ENCODE measurements at regions not wholly inside any gene's neighbourhood (a gene's known extent, or its start where the extent isn't known, plus 50 kb on each side); places are given as distances from the start of the nearest gene placed in this dataset.
"Not testable (repeated sequence)": the region's sequence is repeated elsewhere in the genome, so short reads cannot be mapped to it uniquely, and the experiment has no call there.

DNA sequence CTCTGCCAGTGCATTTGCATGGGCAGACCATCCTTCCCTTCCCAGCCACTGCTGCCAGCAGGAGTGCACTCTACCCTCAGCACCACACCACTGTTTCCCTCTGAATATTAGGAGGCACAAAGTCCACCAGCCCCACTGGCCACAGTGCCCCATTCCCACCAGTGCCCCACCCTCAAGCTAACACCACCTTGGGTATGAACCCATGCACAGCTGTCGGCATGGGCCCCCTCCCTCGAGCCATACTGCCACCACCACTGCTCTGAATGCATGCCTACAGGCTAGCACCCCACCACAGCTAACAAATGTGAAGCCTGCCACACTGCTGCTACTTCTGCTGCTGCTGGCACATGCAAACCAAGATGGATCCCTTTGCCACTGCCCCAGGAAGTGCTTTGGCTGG is 810.4 kb downstream of the TRAM1L1 start:
- no peak for FAIRE-seq

DNA sequence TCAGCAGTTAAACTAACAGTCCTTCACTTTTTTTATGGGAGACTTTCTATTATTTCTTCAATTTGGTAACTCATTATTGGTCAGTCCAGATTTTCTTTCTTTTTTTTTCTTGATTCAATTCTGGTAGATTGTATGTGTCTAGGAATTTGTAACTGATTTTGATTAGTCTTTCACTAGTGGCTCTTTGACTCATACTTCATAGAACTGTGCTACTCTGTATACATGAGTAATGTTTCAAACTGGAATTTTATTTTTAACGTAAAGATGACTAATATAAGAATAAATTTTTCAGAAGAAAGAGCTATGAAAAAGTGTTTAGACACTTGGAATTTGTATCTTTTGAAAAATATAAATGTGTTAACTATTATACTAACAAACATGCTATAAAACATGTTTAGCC is 813.0 kb downstream of the TRAM1L1 start:
- FAIRE-seq: no peak

DNA sequence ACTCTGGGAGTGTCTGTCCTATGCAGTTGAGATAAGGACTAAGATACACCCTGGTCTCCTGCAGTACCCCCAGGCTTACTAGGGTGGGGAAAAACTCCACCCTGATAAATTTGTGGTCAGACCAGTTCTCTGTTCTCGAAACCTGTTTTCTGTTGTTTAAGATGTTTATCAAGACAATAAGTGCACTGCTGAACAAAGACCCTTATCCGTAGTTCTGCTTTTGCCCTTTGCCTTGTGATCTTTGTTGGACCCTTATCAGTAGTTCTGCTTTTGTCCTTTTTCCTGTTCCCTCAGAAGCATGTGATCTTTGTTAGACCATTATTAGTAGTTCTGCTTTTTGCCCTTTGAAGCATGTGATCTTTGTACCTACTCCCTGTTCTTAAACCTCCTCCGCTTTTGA is 824.4 kb downstream of the TRAM1L1 start:
- FAIRE-seq: not testable (repeated sequence)

DNA sequence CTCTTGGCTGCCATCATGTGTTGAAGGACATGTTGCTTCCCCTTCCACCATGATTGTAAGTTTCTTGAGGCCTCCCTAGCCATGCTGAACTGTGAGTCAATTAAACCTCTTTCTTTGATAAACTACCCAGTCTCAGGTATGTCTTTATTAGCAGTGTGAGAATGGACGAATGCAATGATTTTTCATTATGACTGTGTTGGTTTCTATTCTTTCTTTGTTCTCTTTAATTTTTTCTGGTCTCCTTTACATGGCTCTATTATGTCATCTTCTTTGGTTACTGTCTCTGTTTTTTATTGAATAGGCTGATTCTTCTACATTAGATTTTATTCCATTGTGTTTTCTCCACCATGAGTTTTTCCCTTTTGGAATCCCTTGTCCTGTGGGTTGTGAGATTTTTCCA is 840.6 kb downstream of the TRAM1L1 start:
- no peak for FAIRE-seq

DNA sequence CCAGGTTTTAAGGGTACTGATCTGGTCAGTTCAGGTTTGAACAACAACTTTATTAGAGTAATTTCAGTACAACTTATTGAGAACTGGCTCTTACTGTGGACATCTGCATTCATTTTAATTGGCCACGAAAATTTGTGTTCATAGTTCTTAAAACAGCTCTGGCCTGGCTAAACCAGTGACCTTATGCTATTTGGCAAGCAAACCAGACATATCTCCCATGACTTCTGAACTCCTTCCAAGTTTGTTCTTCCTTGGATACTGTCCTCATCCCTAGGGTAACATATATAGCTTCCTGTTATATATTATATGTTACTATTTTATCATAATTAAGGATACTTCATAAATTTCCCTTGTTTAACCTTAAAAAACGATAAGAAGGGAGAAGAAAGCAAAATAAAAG is 841.9 kb downstream of the TRAM1L1 start:
- FAIRE-seq: no peak

DNA sequence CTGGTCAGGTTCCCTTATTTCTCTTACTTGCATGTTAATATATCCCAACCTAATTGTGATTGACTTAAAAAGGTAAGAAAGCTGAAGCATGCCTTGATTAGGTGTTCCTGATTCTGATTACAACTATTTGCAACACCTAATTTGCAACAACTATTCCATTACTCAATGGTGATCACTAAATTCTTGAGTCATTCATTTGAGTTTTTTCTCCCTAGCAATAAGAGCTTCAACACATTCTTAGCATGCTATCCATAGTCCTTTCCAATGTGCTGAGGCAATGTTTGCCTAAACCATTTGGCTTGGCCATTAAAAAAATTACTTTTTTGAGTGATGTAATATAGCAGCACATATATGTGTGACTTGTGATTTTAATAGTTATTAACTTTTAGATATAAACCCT is 851.4 kb downstream of the TRAM1L1 start:
- FAIRE-seq: no peak

DNA sequence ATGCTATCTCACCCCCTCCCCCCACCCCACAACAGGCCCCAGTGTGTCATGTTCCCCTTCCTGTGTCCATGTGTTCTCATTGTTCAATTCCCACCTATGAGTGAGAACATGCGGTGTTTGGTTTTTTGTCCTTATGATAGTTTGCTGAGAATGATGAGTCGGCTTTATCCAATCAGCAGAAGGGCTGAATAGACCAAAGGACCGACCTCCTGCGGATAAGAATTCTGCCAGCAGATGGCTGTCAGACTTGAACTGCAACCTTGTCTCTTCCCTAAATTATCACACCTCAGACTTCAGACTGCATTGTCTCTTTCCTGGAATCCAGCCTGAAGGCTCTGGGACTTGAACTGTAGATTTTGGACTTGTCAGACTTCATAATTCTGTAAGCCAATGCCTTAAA is 853.4 kb downstream of the TRAM1L1 start:
- FAIRE-seq: not testable (repeated sequence)

DNA sequence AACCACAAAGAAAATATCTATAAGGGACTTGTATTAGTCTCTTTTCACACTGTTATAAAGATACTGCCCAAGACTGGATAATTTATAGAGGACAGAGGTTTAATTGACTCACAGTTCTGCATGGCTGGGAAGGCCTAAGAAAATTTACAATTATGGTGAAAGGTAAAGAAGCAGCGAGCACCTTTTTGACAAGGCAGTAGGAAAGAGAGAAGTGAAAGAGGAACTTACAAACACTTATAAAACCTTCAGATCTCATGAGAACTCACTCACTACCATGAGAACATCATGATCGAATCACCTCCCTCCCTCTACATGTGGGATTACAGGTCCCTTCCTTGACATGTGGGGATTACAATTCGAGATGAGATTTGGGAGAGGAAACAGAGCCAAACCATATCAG is 856.0 kb downstream of the TRAM1L1 start:
- FAIRE-seq: no peak

DNA sequence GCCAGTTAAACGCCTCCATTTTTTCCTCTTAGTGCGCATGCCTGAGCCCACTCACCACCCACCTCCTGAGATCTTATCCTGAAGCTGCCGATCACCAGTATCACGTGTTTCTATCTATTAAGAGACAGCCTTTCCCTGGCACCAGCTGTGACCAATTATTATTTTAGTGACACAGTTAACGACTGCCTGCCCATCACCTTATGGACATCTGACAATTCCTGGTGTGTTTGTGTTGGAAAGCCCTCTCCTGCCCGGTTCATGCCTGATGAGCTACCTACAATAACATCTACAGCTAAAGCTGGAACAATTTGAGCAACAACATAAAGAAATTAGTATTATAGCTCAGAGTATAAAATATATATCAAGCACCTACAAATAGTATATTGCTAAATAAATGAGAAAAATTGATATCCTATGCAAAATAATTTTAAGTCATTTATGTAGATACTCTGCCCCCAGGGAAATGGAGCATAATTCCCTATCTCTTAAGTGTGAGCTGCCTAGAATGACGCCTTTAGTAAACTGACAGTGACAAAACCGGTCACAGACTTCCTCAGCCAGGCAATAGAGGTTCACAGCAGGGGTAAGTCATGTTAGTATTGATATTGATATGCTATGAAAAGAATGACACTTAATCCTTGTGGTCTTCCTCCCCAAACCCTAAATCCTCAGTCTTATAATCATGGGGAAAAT is 862.2 kb downstream of the TRAM1L1 start:
- FAIRE-seq: no peak

DNA sequence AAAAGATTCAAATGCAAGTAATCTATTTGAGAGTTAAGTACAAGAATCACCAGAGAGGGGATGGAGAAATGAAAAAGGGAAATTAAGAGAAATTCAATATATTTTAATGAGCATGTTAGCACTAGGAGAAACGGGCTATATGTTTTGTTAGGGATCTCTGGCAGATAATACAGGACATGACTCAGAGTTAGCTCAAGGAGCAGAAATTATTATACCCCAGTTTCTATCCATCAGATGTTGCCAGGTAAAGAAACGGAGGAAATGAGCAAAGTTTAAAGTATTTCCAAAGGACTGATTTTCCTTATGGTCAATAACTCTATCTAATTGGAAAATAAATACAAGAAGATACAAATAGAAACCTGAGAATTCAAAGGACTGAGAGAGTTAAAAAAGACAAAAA is 867.6 kb downstream of the TRAM1L1 start:
- no peak for FAIRE-seq

DNA sequence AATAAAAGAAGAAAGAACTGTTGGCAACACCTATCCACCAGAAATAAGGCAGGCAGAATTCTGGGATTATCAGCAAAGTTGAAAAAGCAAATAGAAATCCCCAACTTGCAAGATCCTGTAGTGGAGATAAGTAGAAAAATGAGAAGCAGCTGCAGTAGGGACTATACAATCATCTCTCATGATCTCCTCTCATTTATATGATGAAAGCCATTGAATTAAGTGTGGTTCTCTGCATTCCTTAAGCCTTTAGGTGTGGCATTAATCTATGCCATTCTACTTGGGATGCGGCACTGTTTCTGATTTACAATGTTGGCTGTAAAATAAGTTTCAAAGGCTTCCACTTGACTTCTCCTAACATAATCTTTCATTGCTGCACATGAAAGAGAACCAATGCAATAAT is 869.8 kb downstream of the TRAM1L1 start:
- FAIRE-seq: no peak

DNA sequence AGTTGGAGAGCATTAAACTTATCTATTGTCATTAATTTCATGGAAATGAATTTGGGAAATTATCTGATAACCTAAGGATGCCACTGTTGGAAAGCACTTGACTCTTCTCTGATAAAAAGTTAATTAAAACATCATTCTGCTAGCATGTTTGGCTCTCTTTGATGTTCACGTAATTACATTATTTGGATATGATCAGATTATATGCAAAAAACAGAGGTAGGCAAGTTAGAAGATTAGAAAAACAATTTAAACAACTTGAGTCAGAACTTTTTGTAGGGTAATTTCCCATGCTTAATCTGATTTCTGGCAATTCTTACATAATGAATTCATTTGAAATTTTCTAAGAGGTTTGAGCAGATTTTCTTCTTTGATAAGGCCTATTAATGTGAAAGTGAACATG is 882.9 kb downstream of the TRAM1L1 start:
- no peak for FAIRE-seq

DNA sequence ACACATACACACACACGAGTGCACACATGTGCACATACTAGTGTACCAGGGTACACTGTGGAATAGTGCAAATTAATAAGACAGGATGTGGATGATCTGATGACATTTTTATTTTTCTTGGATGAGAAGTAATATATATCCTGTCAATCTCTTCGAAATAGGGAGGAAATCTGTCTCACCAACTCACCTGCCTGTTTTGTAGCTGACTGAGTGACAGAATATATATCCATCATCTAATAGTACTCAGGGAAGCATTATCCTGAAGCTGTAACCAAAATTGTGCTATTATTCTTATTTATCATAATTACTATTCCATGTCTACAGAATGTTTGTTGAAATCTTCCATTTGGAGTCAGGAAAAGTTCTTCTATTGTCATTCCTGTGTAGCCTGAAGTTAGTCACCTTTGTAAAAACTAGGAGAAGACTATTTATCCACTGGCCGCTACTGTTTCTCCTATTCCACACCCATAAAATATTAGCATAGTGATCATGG is 888.0 kb downstream of the TRAM1L1 start:
- no peak for FAIRE-seq

DNA sequence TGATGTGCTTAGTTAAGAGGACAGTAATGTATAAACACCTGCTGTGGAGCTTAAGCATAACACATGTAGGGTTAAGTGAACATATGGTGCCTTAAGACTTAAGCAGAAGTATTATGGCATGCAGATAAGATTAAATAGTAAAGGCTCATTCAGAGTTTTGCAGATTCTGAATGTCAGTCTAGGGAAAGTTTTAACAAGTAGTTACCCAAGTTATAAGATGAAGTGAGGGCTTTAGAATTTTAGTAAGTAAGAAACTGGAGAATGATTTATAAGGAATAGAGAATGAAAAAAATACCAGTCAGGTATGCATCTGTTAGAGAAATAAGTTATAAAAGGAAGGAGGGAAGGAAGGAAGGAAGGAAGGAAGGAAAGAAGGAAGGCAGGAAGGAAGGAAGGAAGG is 902.1 kb downstream of the TRAM1L1 start:
- FAIRE-seq: no peak

DNA sequence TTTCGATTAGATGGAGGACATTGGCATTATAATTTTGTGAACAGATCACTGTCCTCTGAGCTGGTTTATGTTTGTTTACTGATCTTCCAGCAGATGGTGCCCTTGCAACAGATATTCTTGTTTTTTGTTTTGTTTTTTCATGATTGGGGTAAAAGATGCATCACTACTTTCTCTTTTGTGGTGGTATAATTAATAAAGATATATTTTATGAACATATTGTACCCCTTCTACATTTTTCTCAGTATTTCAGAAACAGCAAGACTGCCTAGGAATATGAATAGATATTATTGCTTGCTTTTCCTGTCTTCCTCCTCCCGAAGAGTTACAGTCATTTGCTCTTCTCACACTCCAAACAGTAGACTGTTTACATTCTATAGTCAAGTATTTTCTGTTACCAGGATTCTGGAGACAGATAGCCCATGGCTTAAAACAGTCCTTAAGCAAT is 905.2 kb downstream of the TRAM1L1 start:
- peak; percentile 86 for FAIRE-seq

DNA sequence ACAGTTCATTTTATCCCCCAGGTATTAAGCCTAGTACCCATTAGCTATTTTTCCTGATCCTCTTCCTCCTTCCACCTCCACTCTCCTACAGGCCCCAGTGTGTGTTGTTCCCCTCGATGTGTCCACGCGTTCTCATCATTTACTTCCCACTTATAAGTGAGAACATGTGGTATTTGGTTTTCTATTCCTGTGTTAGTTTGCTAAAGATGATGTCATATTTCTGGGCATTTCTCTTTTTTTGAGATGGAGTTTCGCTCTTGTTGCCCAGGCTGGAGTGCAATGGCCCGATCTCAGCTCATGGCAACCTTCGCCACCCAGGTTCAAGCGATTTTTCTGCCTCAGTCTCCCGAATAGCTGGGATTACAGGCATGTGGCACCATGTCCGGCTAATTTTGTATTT is 934.0 kb downstream of the TRAM1L1 start:
- not testable (repeated sequence) for FAIRE-seq

DNA sequence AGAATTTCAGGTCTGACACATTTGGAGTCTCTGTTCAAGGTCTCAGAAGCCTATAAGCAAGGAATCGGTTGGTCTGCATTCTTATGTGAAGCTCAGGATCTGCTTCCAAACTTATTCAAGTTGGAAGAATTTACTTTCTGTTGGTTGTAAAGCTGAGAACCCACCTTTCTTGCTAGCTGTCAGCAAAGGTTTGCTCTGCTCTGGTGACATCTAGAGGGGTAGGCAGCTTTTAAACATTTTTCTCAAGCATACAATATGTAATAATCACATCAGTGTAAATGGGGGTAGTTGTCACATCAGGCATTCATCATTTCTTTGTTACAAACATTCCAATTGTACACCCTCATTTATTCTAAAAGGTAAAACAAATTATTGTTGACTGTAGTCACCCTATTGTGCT is 935.2 kb downstream of the TRAM1L1 start:
- no peak for FAIRE-seq

DNA sequence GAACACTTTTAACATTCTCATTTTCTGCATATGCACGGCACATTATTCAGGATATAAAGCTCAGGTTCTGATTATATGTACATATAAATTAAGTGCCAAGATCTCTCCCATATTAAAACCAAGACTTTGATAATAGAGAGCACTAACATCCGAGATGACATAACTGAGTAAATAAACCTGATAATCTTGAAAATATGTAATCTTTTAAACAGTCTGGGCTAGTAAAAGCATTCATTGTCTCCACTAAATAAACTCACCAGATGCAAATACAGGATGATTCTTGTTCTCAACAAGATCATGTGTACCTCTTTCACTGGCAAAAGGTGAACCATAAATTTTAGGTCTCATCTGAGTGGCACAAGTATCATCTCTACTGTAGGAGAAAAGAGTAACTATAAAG is 942.2 kb downstream of the TRAM1L1 start:
- no peak for FAIRE-seq

DNA sequence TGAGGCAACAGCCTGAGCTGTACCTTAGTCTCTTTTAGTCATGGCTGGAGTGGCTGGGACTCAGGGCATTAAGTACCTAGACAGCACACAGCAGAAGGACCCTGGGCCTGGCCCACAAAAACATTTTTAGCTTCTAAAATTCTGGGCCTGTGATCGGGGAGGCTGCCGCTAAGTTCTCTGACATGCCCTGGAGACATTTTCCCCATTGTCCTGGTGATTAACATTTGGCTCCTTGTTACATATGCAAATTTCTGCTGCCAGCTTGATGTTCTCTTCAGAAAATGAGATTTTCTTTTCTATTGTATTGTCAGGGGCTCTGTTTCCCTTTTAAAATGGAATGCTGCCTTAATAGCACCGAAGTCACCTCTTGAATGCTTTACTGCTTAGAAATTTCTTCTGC is 952.4 kb downstream of the TRAM1L1 start:
- FAIRE-seq: no peak

DNA sequence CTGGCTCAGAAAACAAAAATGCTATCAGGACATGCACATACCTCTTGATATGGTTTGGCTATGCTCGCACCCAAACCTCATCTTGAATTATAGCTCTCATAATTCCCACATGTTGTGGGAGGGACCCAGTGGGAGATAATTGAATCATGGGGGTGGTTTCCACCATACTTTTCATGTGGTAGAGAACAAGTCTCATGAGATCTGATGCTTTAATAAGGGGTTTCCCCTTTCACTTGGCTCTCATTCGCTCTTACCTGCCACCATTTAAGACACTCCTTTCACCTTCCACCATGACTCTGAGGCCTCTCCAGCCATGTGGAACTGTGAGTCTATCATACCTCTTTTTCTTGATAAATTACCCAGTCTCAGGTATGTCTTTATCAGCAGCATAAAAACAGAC is 958.6 kb downstream of the TRAM1L1 start:
- no peak for FAIRE-seq

DNA sequence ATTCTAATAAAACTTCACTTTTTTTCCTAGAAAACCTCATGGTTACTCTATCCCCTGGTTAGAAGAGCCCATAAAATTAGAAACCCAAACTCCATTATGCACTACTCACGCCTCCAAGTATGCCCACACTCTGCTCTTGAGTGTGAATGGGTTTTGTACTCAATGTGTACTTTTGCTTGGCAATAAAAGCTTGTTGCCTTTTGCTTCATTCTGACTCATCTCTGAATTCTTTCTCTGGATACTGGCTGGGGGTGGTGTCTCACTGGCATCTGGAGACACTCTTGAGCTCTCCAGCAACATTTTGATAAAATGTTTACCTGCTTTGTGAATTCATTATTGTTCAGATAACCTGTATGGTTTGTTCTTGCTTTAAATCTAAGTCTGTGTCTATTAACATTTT is 963.3 kb downstream of the TRAM1L1 start:
- FAIRE-seq: no peak

DNA sequence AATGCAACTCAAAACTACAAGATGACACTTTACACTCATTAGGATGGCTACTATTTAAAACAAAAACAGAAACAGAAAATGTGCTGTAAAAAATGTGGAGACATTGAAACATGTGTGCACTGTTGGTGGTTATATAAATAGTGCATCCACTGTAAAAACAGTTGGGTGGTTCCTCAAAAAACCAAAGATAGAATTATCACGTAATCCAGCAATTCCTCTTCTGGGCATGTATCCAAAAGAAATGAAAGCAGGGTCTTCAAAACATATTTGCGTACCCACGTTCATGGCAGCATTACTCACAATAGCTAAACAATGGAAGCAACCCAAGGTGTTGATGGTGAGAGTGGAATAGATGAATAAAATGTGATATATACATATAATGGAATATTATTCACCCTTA is 967.2 kb downstream of the TRAM1L1 start:
- FAIRE-seq: no peak

DNA sequence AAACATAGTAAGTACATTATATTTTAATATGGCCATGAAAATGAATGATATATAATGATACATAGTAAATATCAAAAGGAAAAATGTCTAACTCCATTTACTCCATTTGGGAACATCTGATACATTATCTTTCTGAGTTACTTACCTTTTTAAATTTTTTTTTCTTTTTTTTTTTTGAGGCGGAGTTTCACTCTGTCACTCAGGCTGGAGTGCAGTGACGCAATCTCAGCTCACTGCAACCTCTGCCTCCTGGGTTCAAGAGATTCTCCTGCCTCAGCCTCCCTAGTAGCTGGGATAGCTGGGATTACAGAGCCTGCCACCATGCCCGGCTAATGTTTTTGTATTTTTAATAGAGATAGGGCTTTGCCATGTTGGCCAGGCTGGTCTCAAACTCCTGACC is 972.5 kb downstream of the TRAM1L1 start:
- FAIRE-seq: not testable (repeated sequence)

DNA sequence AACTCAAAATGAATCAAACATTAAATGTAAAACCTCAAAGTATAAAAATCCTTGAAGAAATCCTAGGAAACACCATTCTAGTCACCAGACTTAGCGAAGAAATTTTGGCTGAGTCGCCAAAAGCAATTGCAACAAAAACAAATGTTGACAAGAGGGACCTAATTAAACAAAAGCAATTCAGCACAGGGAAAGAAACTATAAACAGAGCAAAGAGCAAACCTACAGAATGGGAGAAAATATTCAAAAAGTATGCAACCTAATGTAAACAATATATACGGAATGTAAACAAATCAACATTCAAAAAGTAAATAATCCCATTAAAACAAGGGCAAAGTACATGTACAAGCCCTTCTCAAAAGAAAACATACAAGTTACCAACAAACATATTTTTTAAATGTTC is 974.7 kb downstream of the TRAM1L1 start:
- FAIRE-seq: no peak

DNA sequence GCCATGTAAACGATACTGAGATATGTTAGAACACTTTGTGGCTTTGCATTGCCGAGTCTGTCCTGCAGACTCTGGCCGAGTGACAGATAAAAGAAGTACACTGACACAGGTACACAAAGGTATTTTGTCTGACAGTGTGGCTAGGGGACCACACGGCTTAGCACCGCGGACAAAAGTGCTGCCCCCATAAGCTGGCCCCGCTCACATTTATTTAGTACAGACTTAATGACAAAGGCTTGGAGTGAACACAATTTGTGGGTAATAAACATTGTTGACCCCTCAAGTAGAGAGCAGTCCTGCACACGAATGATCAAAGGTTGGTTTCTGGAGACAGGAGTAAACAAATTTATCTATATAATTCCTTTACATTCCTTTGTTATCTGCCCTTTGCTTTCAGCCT is 976.8 kb downstream of the TRAM1L1 start:
- FAIRE-seq: no peak

Measured in islet of Langerhans (tissue), 1 donor.